SU-DHL-6 (cell line): ENCODE measurements at regions not wholly inside any gene's neighbourhood (a gene's known extent, or its start where the extent isn't known, plus 50 kb on each side); places are given as distances from the start of the nearest gene placed in this dataset.

ENCODE experiments used
- CTCF ChIP-seq: fragments of 200-600 bp; sonication (generic); IDR thresholded peaks from one replicate; pipeline ENCODE4 v1.5.1; 2017; ENCODE audit warnings: antibody characterized with exemption, mild to moderate bottlenecking, low read length, moderate library complexity; ENCODE audit not compliant: insufficient read depth, poor library complexity, severe bottlenecking
- EZH2phosphoT487 ChIP-seq: fragments of 200-600 bp; sonication (generic), shearing (Covaris generic); conservative IDR thresholded peaks from 2 replicates; pipeline ENCODE4 v1.6.1; 2018; ENCODE audit warnings: mild to moderate bottlenecking, antibody characterized with exemption, low read length, moderate library complexity, mixed read lengths

- TF ChIP-seq CTCF (no peak), EZH2phosphoT487 (no peak)
Observed at GRCh38 chr17:22454070-22454999, 762.0 kb downstream of the KCNJ18 start.
